PC-9 (cell line): ENCODE measurements at regions not wholly inside any gene's neighbourhood (a gene's known extent, or its start where the extent isn't known, plus 50 kb on each side); places are given as distances from the start of the nearest gene placed in this dataset.

ENCODE experiments used
- BruUV-seq: library from RNA; stranded (reverse); fragments of 400-500 nt; replicated peaks from 2 replicates; lab custom pipeline; 2021; lab: Mats Ljungman, UMichigan
- CTCF ChIA-PET: fragments of 300-600 bp; sonication (Branson Sonifier 250); formaldehyde crosslinking; loops from one replicate; lab custom pipeline; 2022; ENCODE audit warnings: antibody characterized with exemption; lab: Charles Lee
- POLR2A ChIA-PET: fragments of 300-600 bp; sonication (Branson Sonifier 250); formaldehyde crosslinking; loops from one replicate; lab custom pipeline; 2022; ENCODE audit warnings: antibody characterized with exemption; ENCODE audit not compliant: unreplicated experiment; lab: Charles Lee
- DNase-seq, 2 experiments: peaks; one replicate each; pipeline versions ENCODE4 v3.0.0 to v3.0.0-alpha.2; 2015 to 2022; ENCODE audit warnings: mixed read lengths in 1 of 2
- H2AFZ ChIP-seq: fragments of 200-600 bp; sonication (generic); 2 replicates; pipeline ENCODE4 v1.8.1; 2017; ENCODE audit warnings: antibody characterized with exemption
- H3F3A ChIP-seq: fragments of 200-600 bp; sonication (generic); 2 replicates; pipeline ENCODE4 v1.8.1; 2017; ENCODE audit warnings: antibody characterized with exemption, mild to moderate bottlenecking, low read depth; ENCODE audit not compliant: insufficient read depth
- H3K27ac ChIP-seq: fragments of 200-600 bp; sonication (generic); 2 replicates; pipeline ENCODE4 v1.6.1; 2016; ENCODE audit warnings: mixed run types
- H3K27me3 ChIP-seq: fragments of 200-600 bp; sonication (generic); 2 replicates; pipeline ENCODE4 v1.6.1; 2016; ENCODE audit warnings: low read depth, mixed run types; ENCODE audit not compliant: insufficient read depth
- H3K36me3 ChIP-seq: fragments of 200-600 bp; sonication (generic); 2 replicates; pipeline ENCODE4 v1.6.1; 2016; ENCODE audit warnings: low read depth, mixed run types
- H3K4me1 ChIP-seq: fragments of 200-600 bp; sonication (generic); replicated peaks from 2 replicates; pipeline ENCODE4 v1.6.1; 2016; ENCODE audit warnings: mixed run types; ENCODE audit not compliant: insufficient read depth
- H3K4me2 ChIP-seq: fragments of 200-600 bp; sonication (generic); 2 replicates; pipeline ENCODE4 v1.6.1; 2017; ENCODE audit warnings: mixed run types
- H3K4me3 ChIP-seq: fragments of 200-600 bp; sonication (generic); 2 replicates; pipeline ENCODE4 v1.6.1; 2016; ENCODE audit warnings: mixed run types
- H3K79me2 ChIP-seq: fragments of 200-600 bp; sonication (generic); 2 replicates; pipeline ENCODE4 v1.6.1; 2017; ENCODE audit warnings: low read depth, mixed run types
- H3K9me2 ChIP-seq: fragments of 200-600 bp; sonication (generic); 2 replicates; pipeline ENCODE4 v1.8.1; 2017; ENCODE audit warnings: mild to moderate bottlenecking; ENCODE audit not compliant: insufficient read depth
- H3K9me3 ChIP-seq: fragments of 200-600 bp; sonication (generic); 2 replicates; pipeline ENCODE4 v1.8.1; 2016; ENCODE audit warnings: low read depth; ENCODE audit not compliant: insufficient read depth
- H4K20me1 ChIP-seq: fragments of 200-600 bp; sonication (generic); 2 replicates; pipeline ENCODE4 v1.8.1; 2017; ENCODE audit not compliant: insufficient read depth
- EZH2 ChIP-seq: fragments of 200-600 bp; sonication (generic); IDR thresholded peaks from 2 replicates; pipeline ENCODE4 v1.8.0; 2017; ENCODE audit warnings: antibody characterized with exemption, low read depth
- intact Hi-C: fragments of 100-400 bp; cut with micrococcal nuclease; formaldehyde crosslinking; loops from one replicate; pipeline ENCODE4 v1.10.0; 2022; ENCODE audit not compliant: unreplicated experiment
- TF ChIP-seq, protein P1 (sequence below): fragments of 200-600 bp; sonication (generic); conservative IDR thresholded peaks from 2 replicates; pipeline ENCODE4 v1.6.1; 2017; ENCODE audit warnings: mixed run types, antibody characterized with exemption, mild to moderate bottlenecking, moderate library complexity

DNA sequence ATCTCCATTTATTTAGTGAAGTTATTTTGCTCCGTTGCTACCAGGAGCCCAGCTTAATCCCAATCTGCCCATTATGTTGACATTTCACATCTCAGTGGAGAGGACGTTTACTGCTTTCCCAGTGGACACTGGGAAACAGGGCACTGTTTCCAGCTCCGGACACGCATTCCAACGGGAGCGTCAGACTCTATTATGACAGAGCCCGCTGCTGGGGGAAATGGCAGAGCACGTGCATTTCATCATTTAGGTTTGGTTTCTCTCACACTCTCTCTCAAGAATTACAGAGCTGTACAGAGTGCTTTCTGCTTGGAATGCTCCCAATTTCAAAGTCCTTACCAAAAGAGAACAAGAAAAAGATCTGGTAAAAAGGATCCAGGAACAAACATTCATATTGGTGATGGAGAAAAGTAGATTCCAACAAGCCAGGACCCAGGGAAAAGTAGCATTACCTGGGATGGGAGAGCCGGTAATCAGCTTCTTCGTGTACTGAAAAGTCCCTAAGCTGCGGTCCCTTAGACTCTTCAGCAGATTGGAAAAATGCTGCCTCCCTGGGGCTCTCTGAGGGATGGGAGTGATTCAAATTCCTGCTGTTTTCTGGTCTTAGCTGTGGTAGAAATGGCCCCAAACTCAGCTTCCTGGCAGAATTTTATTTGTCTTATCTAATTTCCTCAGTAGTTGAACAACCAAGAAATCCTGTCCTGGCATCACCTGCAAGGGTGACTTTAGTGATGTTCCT is 136.0 kb upstream of the THBS1 start:
- H3K36me3 ChIP-seq, result no peaks in the 10 kb centered on the region
- intact Hi-C loops, result no loop called here

DNA sequence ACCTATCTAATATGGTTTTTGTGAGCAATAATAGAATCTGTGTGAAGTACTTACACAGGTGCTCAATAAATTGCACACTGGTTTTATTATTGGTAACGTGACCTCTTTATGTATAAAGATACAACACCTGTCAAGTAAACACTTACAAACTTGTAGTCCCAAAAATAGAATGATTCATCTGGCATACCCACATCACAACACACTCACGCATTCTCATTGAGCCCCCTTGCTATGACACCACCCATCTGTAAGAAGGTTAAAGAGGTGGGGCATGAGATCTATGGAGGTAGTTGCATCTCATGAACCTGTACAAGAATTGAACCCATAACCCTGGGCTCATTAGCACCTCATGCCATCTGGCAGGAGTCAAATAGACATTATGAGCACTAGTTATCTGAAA is 134.9 kb upstream of the THBS1 start:
- Histone ChIP-seq H4K20me1 (no peaks in the 10 kb centered on the region), H3K9me2 (no peaks in the 10 kb centered on the region), H3K79me2 (no peaks in the 10 kb centered on the region), H3K27me3 (no peaks in the 10 kb centered on the region), H2AFZ (no peak overlapping the region), H3K27ac (no peak overlapping the region), H3K4me1 (no peaks in the 10 kb centered on the region), H3K4me3 (no peak overlapping the region), H3K36me3 (no peaks in the 10 kb centered on the region), H3F3A (no peaks in the 10 kb centered on the region), H3K9me3 (no peaks in the 10 kb centered on the region; the same call in 1 of the 2 replicates), H3K4me2 (no peak overlapping the region)
- intact Hi-C loops, result no loop called here
- no TSS peak for BruUV-seq
- POLR2A ChIA-PET, result no interaction called here
- DNase-seq, result no peak
- no peak for TF ChIP-seq EZH2
- TF ChIP-seq, protein P1, sequence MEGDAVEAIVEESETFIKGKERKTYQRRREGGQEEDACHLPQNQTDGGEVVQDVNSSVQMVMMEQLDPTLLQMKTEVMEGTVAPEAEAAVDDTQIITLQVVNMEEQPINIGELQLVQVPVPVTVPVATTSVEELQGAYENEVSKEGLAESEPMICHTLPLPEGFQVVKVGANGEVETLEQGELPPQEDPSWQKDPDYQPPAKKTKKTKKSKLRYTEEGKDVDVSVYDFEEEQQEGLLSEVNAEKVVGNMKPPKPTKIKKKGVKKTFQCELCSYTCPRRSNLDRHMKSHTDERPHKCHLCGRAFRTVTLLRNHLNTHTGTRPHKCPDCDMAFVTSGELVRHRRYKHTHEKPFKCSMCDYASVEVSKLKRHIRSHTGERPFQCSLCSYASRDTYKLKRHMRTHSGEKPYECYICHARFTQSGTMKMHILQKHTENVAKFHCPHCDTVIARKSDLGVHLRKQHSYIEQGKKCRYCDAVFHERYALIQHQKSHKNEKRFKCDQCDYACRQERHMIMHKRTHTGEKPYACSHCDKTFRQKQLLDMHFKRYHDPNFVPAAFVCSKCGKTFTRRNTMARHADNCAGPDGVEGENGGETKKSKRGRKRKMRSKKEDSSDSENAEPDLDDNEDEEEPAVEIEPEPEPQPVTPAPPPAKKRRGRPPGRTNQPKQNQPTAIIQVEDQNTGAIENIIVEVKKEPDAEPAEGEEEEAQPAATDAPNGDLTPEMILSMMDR, result no peak
- CTCF ChIA-PET, result no interaction called here

More for the DNA sequence above, 136.0 kb upstream of the THBS1 start:
- Histone ChIP-seq H4K20me1 (no peaks in the 10 kb centered on the region), H2AFZ (no peak overlapping the region), H3K4me3 (no peak overlapping the region), H3K4me1 (no peaks in the 10 kb centered on the region), H3K27me3 (no peaks in the 10 kb centered on the region), H3K27ac (no peak overlapping the region), H3K9me2 (no peaks in the 10 kb centered on the region), H3F3A (no peaks in the 10 kb centered on the region), H3K79me2 (no peaks in the 10 kb centered on the region), H3K4me2 (no peak overlapping the region), H3K9me3 (no peaks in the 10 kb centered on the region; the same call in 1 of the 2 replicates)
- ChIA-PET CTCF (no interaction called here), POLR2A (interaction anchor here (0.6 kb wide), 1 partner anchor 142 kb away, joined by 6 read pairs; no protein-coding TSS in a partner anchor)
- TF ChIP-seq EZH2, result no peak
- TF ChIP-seq, protein P1, result no peak
- no TSS peak for BruUV-seq
- no peak for DNase-seq

DNA sequence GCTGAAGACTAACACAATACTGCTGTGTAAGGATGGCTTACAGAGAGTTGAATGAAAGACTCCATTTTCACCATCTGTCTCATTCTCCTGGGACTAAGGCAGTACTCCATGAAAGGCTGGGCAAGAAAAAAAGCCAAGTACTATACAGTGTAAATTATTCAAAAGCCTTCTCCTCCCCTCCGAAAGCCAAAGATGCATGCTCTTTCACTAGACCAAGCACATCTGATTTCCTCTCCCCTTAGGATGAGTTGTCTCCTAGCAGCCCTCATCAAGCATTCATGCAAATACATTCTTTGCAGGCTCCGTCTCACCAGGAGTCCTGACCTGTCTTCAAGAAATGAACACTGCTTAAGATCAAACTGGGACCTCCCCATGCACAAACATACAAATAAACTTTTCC is 133.5 kb upstream of the THBS1 start:
- Histone ChIP-seq H3K9me2 (no peaks in the 10 kb centered on the region), H4K20me1 (no peaks in the 10 kb centered on the region), H3K36me3 (no peaks in the 10 kb centered on the region), H3K9me3 (no peaks in the 10 kb centered on the region; the same call in 1 of the 2 replicates), H2AFZ (no peak overlapping the region), H3K4me3 (no peak overlapping the region), H3K4me2 (no peak overlapping the region), H3K79me2 (no peaks in the 10 kb centered on the region), H3F3A (no peaks in the 10 kb centered on the region), H3K4me1 (no peaks in the 10 kb centered on the region), H3K27ac (no peak overlapping the region), H3K27me3 (no peaks in the 10 kb centered on the region)
- ChIA-PET CTCF (no interaction called here), POLR2A (no interaction called here)
- intact Hi-C loops, result no loop called here
- no TSS peak for BruUV-seq
- no peak for DNase-seq
- TF ChIP-seq, protein P1, result no peak
- no peak for TF ChIP-seq EZH2
